ENCODE measurements at regions not wholly inside any gene's neighbourhood (a gene's known extent, or its start where the extent isn't known, plus 50 kb on each side); places are given as distances from the start of the nearest gene placed in this dataset.

- TF ChIP-seq EZH2phosphoT487 (IDR thresholded peaks at IDR 0.05; ENCODE audit: insufficient read depth, low read depth) (no peak), EZH2 (IDR thresholded peaks at IDR 0.05; ENCODE audit: insufficient read depth, poor library complexity, severe bottlenecking) (no peak)
Measured at GRCh38 chr2:76446872-76447271, 736.2 kb upstream of the GCFC2 start.

Data from GM23248 (cell line).